GM03348 (cell line): ENCODE measurements at regions not wholly inside any gene's neighbourhood (a gene's known extent, or its start where the extent isn't known, plus 50 kb on each side); places are given as distances from the start of the nearest gene placed in this dataset.
"Not testable (repeated sequence)": the region's sequence is repeated elsewhere in the genome, so short reads cannot be mapped to it uniquely, and the experiment has no call there.

Experiments
- DNase-seq: peaks from one replicate; pipeline ENCODE4 v3.0.0; 2012; ENCODE audit warnings: low spot score

DNA sequence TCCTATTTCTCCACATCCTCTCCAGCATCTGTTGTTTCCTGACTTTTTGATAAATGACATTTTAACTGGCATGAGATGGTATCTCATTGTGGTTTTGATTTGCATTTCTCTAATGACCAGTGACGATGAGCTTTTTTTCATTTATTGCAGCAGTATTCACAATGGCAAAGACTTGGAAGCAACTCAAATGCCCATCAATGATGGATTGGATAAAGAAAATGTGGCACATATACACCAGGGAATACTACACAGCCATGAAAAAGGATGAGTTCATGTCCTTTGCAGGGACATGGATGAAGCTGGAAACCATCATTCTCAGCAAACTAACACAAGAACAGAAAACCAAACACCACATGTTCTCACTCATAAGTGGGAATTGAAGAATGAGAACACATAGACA lies 329.0 kb upstream of the DAB2 start:
- not testable (repeated sequence) for DNase-seq

DNA sequence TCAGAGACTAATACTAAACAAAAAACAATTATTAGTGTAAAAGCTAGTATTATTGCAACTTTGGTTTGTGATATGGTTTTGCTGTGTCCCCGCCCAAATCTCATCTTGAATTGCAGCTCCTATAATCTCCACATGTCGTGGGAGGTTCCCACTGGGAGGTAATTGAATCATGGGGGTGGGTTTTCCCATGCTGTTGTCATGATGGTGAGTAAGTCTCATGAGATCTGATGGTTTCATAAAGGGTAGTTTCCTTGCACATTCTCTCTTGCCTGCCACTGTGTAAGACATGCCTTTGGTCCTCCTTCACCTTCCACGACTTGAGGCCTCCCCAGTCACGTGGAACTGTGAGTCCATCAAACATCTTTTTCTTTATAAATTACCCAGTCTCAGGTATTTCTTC lies 325.9 kb upstream of the DAB2 start:
- no peak for DNase-seq

DNA sequence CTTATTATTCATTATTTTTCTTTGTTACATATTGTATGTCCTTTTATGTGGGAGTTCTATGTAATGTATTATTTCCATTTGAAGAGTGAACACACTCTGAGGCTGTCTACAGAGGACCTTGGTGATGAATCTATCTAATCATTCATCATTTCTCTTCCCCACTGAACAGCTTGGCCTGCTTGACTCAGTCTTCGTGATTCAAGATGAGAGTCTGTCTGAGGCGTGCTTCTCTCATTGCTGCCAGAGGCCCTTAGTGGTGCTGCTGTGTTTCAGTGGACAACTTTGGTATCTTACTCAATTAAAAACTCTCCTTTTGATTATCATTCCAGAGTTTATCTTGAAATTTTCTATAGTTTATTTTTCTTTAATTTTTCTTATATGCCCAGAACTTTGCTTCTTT lies 318.1 kb upstream of the DAB2 start:
- no peak for DNase-seq

DNA sequence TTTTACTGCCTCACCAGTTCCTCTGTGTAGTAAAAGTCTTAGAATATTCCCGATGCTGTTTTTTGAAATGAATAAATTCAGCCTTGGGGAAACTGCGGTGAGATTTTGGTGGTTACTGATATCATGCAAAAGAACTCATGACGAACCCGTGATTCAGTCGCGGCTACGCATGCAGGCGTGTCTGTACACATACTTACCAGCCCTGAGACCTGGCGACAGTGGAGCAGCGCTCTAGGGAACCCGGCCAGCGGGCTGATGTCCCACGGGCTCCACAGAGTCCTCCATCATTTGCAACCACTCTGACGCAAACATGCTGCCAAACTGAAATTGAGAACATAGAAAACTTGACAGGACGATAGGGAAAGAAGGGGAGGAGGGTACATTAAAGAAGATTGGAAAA lies 315.6 kb upstream of the DAB2 start:
- DNase-seq = no peak

DNA sequence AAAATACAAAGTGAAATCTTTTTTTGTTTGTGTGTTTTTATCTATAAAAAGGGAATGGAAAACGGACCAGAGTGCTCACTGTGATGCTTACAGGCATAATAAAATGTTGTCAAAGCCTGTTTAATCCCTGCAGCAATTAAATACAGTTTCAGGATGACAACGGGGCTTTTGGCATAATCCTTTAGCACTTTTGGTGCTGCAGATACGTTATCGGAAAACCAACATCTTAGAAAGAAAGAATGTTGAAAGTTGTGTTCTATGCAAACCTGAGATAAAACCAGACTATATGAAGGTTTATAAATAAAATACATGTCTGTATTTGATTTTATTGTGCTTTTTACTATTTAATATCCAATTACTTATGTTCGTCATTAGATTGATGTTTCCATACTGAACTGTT lies 307.4 kb upstream of the DAB2 start:
- DNase-seq = no peak

DNA sequence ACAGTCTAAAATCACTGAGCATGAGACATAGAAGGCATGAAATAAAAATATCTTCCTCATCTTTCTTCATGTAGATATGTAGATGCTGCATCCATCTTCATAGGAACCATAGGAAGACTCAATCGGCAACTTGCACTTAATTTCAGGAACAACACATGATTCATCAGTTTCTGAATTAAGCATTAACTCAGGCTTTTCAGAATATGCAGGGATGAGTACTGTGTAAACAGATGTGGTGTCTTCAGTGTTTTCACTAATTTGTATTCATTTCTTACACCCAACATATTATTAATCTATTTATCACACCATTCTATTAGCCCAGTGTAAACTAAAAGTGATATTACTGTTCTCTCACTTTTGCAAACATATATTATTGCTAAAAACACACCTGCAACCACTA lies 305.9 kb upstream of the DAB2 start:
- DNase-seq = no peak

DNA sequence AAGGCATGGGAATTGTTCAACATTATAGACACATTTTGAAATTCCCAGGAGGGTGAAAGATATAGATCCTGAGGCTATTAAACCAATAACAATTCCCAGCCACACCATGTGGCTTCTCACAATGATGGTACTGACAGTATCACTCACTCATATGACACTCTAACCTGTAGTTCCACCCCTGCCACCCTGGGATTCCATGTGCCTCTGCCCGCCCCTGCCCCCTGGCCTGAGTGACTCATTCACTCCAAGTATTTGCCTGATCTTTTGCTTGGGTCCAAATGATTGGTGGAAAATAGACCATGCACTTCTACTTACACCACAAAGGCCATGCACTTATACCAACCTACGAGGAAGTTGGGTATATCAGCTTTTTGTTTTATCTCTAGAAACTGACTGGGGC lies 305.2 kb upstream of the DAB2 start:
- DNase-seq = no peak

DNA sequence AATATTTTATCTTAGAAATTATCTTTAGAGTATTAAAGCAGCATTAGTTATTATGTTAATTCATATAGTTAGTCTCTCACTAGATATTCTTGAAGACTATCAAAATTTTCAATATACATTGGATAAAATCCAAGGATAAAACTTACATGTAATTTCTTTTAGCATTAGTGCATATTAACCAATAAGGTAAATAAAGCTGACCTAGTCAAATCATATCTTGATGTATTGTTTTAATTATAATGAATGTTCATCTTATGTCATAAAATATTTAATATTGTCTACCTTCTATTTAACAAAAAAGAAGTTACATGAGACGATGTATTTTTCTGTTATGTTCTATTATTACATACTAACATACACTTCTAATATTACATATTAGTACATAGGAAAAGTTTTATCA lies 301.7 kb upstream of the DAB2 start:
- DNase-seq = no peak

DNA sequence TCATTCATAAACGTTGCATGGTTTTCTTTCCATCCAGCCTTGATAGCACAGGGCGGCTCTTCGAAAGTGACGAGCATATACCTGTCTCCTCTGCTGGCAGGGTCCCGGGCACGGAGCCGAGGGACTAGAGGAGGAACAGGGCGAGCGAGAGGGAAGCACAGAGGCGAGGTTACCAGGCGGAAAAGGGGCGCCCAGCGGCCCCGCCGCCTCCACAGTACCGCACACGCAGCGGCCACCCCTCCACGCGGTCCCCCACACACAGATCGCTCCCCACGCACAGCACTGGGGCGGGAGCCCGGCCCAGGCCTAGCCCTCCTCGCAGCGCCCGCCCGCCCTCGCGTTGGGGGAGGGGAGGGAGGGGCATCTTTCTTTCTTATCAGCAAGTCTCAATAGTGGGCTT lies 296.6 kb upstream of the DAB2 start:
- DNase-seq = no peak

DNA sequence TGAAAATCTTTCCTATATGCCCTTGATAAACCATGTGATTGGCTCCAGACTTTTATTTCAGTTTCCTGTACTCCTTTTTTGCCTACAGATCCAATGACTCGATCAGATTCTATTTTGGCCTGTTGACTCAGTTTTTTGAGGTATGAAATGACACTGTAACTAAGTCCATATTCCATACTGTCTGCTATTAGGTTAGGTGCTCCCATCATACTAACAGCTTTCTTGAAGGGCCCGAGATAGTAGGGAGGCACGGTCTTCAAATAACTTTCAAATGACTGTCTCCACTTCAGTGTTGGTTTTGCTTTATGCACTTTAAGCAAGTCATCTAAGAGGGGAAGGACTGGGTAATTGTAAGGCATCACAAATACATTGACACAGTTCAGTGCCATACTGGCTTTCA lies 295.4 kb upstream of the DAB2 start:
- no peak for DNase-seq

DNA sequence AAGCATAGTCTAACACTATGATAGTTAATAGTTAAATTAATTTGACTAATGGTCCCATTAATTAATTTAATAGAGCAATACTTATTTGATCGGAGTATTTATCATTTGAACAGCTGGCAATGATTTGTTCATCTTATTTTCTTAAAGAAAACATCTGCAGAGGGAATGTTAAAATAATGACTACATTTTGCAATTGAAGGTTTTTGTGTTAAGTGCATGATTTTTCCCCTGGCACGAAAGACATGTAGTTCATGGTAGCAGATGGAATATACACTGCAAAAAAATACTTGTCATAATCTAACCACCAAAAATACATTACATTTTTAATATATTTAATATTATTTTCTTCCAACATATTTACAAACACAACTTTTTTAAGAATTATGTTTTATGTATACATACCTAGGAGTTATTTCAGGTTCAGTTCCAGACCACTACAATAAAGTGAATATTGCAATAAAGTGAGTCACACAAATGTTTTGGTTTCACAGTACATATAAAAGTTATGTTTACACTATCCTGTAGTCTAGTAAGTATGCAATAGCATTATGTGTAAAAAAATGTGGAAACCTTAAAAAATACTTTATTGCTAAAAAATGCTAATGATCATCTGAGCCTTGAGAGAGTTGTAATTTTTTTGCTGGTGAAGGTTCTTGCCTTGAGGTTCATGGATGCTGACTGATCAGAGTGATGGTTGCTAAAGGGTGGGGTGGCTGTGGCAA lies 292.6 kb upstream of the DAB2 start:
- DNase-seq = peak; percentile 16

DNA sequence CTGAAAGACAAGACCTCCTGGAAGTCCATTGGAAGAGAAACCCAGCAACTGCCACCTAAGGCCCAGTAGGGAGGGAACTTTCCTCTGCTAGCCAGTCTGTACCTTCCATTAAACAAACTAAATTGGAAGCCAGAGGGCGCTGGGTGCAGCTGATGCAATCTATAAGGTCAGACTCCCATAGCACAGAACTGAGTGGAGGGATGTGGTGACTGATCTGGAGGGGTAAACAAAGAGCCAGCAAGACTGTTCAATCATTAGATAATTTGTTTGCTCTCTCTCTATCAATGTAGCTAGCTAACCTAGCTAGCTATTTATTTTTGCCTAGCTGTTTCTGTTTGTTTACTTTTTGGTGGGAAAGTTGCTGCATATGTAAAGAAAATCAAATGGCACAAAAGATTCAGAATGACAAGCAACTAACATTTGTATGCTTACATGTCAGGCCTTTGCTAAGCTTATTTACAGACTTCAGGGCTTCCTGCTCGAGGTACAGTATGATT lies 291.8 kb upstream of the DAB2 start:
- peak; percentile 42 for DNase-seq

DNA sequence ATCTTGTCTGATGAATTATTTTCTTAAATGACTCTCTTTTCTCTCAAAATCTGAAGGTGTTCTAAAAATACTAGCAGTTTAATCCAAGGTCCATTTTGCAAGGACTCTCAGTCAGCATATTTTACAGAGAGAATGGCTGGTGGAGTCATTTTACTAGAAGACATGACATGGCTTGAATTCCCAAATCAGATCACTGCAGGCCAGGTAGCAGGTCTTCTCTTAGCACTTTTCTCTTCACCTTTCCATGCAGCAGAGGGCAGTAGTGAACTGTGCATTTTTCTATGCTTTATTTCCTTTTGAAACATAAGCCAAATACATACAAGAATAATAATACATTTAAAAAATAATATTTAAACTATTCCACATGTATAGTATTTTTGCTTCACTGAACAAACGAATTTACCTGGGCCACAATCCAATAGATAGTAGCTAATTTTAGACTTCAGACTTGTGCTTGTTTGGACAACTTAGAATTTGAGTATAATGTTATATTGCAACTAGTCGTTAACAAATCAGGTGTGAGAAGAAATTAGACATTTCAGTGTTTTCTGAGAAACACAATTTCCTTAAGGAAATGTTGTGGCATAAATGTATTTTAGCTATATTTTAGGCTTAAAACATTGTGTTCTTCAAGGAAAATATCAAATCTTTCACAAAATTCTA lies 289.4 kb upstream of the DAB2 start:
- DNase-seq = peak; percentile 42

DNA sequence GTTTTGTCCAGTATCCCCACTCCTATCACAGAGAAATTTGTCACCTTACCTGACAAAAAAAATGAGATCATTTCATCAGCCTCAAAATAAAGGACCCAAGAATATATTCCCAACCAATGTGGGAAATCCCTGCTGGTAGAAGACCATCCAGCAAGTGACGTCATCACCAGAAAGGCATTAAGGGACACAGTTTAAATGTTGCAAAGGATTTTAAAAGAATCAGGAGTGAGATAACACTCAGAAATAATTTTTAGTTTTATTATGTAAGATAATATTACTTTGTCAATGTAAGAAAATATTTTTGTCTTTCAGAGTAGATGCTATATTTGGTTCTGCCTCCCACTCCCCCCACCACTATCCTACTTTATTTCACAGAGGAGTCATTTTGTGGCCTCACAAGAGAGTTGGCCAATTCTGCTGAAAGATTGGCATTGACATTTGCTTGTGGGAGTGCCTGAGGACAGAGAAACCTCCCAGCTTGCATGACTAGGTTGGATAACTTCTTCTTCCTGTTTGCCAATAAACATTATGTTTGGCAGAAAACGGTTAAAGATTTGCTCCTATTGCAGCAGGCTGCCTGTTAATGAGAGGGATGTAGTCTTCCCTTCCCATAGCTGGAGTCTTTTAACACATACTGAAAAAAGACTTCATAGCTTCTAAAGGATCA lies 288.6 kb upstream of the DAB2 start:
- peak; percentile 12 for DNase-seq

DNA sequence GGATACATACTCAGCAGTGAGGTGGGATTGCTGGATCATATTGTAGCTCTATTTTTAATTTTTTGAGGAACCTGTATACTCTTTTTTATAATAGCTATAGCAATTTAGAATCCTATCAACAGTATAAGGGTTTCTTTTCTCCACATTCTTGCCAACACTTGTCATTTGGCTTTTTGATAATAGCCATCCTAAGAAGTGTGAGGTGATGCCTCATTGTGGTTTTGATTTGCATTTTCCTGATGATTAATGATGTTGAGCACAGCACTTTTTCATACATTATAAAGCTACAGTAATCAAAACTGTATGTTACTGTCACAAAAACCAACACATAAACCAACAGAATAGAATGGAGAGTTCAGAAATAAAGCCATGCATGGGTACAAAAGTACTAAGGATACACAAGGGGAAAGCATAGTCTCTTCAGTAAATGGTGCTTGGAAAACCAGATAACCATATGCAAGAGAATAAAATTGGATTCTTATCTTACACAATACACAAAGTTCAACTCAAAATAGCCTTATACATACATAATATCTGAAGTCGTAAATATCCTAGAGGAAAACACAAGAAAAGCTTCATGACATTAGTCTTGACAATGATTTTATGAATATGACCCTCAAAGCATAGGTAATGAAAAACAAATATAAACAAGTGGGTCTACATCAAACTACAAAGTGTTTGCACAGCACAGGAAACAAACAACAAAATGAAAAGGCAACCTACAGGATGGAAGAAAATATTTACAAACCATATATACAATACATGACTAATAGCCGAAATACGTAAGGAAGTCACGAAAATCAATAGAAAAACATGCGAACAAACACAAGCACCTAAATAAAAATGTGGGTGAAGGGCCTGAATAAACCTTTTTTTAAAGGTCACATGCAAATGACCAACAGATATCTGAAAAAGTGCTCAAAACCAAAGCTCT lies 287.8 kb upstream of the DAB2 start:
- no peak for DNase-seq

DNA sequence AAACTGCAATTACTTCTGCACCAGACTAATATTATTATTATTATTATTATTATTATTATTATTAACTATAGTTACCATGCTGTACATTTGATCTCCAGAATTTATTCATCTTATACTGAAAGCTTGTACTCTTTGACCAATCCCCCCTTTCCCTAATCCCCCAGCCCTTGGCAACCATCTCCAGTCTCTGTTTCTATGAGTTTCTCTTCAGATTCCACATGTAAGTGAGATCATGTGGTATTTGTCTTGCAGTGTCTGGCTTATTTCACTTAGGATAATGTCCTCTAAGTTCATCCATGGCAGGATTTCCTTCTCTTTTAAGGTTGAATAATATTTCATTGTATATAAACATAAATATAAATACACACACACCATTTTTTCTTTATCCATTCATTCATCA lies 287.0 kb upstream of the DAB2 start:
- no peak for DNase-seq

DNA sequence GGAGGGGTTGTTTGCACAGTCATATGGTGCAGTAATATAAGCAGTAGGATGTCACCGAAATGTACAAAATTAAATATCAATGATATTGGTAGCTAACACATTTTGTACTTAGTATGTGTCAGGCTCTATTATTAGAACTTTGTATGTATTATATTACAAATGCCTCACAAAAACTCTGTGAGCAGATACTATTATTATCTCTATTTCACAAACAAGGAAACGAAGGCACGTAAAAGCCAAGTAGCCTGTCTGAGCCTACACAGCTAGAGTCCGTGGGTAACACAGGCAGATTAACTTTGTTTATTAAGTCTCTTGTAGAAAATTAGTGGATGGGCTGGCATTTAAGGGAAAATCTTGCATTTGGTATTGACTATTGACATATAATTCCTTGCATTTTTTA lies 284.3 kb upstream of the DAB2 start:
- DNase-seq = no peak

DNA sequence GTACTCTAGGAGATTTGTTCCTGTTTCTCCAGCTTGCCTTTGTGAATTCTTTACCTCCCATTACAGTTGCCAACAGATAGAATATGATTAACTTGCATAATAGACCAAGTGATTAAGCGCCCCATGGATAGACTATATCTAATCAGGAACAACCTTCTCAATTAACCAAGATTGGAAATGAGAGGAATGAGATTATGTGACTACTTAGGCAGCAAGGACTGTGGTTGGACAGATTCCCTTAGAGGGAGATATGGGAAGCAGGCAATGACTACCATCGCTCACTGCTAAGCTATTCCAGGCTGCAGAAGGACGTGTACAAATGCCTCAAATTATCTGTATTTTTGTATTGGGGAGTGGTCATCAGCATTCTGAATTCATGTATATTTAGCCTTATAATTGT lies 278.1 kb upstream of the DAB2 start:
- DNase-seq = no peak

DNA sequence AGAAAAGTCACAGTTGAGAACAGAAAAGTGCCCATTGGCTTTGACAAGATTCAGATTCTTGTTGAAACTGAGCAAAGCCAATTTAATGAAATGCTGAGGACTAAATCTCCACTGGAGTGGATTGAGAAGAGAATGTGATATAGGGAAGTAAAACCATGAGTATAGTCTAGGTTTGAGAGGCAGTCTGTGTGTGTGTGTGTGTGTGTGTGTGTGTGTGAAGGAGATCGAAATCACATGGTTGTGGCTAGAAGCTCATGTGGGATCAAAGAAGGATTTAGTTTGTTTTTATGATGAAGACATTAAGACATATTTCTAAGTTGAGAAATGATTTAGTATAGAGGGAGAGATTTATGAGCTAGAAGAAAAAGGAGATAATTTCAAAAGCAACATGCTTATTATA lies 275.7 kb upstream of the DAB2 start:
- DNase-seq = no peak

DNA sequence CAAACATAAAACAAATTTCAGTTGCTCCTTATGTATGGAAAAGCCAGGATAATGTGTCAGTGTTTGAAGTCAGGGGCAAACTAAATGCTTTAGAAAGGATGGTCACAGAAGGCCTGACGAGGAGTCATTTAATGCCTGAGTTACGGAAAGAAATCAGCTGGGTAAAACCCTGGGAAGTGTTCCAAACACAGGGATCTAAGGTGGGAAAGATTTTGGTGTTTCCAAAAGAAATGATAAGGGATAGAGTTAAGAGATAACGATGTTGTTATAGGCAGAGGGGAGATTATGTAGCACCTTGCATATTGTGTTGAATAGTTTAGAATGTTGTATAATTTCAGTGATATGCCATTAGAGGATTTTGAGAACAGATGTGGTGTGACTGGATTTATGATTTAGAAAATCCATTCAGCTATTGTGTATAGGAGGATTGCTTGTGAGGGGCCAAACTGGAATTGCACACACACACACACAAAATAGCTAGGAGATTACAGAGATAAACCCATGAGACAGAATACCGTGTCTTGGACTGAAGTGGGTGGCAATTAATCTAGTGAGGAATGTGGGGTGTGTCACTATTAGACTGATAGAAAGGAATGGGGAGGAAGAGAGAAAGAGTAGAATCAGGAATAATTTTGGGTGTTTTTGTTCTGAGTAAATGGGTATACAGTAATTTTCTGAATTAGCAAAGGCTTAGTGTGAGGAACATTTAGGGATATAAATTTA lies 274.2 kb upstream of the DAB2 start:
- peak; percentile 20 for DNase-seq

DNA sequence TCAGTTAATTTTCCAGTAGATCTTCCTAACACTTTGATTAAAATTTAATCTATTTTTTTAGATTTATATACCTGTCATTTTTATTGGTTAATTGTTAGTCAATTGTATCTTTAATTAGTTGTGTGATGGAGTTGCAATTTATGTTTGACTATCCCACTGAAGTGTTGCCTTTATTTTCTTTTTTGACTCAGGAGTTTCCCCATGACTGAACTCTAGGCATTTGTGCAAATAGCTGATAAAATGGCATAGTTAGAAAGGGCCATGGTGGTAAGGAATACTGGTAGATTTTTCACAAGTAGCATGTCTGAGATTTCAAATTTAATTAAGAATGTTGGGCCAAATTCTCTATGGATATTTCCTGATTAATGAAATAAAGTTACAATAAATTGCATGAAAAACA lies 273.1 kb upstream of the DAB2 start:
- DNase-seq = no peak
